H1 (cell line): ENCODE measurements at regions not wholly inside any gene's neighbourhood (a gene's known extent, or its start where the extent isn't known, plus 50 kb on each side); places are given as distances from the start of the nearest gene placed in this dataset.

Experiments used
- CTCF ChIA-PET: fragments of 300-600 bp; sonication (Branson Sonifier 250); formaldehyde crosslinking; loops from one replicate; lab custom pipeline; 2021; ENCODE audit not compliant: partially characterized antibody; lab: Charles Lee
- POLR2A ChIA-PET: fragments of 300-600 bp; sonication (Branson Sonifier 250); formaldehyde crosslinking; loops from one replicate; lab custom pipeline; 2021; ENCODE audit warnings: inconsistent platforms; ENCODE audit not compliant: partially characterized antibody; lab: Charles Lee
- DNase-seq, 2 experiments: peaks; one replicate each; pipeline versions ENCODE4 v3.0.0 to v3.0.0-alpha.2; 2010 to 2022; ENCODE audit warnings: low spot score in 2 of 2, low read depth in 1 of 2, mixed read lengths in 1 of 2
- FAIRE-seq: peaks from 2 replicates; lab custom pipeline; 2011; peaks lifted over from hg19 to GRCh38; lab: Jason Lieb, UNC
- H2AFZ ChIP-seq: 2 replicates; pipeline ENCODE4 v1.8.1; 2012; ENCODE audit warnings: low read length, inconsistent platforms
- H2AK5ac ChIP-seq: 2 replicates; pipeline ENCODE4 v1.6.1; 2013; ENCODE audit warnings: low read depth, low read length
- H2BK120ac ChIP-seq: replicated peaks from 2 replicates; pipeline ENCODE3; 2013; ENCODE audit warnings: low read depth, low read length, inconsistent platforms
- H2BK12ac ChIP-seq: 2 replicates; pipeline ENCODE4 v1.6.1; 2013; ENCODE audit warnings: low read depth, low read length
- H2BK15ac ChIP-seq: 2 replicates; pipeline ENCODE4 v1.6.1; 2013; ENCODE audit warnings: low read length
- H2BK20ac ChIP-seq: 2 replicates; pipeline ENCODE4 v1.6.1; 2013; ENCODE audit warnings: low read length
- H2BK5ac ChIP-seq: 2 replicates; pipeline ENCODE4 v1.6.1; 2013; ENCODE audit warnings: low read depth, low read length
- H3K14ac ChIP-seq: 2 replicates; pipeline ENCODE4 v1.6.1; 2013; ENCODE audit warnings: inconsistent platforms; ENCODE audit not compliant: insufficient read length
- H3K18ac ChIP-seq: 2 replicates; pipeline ENCODE4 v1.6.1; 2013; ENCODE audit warnings: low read length; ENCODE audit errors: extremely low read depth
- H3K23ac ChIP-seq: 2 replicates; pipeline ENCODE4 v1.6.1; 2013; ENCODE audit warnings: inconsistent platforms; ENCODE audit not compliant: insufficient read length
- H3K23me2 ChIP-seq: 2 replicates; pipeline ENCODE4 v1.6.1; 2013; ENCODE audit warnings: low read depth, low read length
- H3K27ac ChIP-seq: 2 replicates; pipeline ENCODE4 v1.6.1; 2011; ENCODE audit warnings: low read depth, low read length, inconsistent platforms
- H3K27me3 ChIP-seq, 4 experiments: replicated peaks in 1 of 4; 1 replicate in 1 of 4; 2 replicates in 3 of 4; pipeline versions ENCODE4 v1.6.1 to v1.8.1; 2011 to 2013; ENCODE audit warnings: low read length in 3 of 4, mild to moderate bottlenecking in 3 of 4, inconsistent platforms in 2 of 4, mixed read lengths in 2 of 4, moderate library complexity in 1 of 4; ENCODE audit not compliant: control insufficient read depth in 3 of 4, insufficient read depth in 3 of 4; ENCODE audit errors: extremely low read depth in 1 of 4
- H3K36me3 ChIP-seq, 4 experiments: 2 replicates each; pipeline versions ENCODE4 v1.6.1 to v1.8.1; 2011 to 2013; ENCODE audit warnings: mild to moderate bottlenecking in 4 of 4, low read length in 3 of 4, moderate library complexity in 2 of 4, control low read depth in 1 of 4, inconsistent platforms in 1 of 4; ENCODE audit not compliant: insufficient read depth in 4 of 4, control insufficient read depth in 2 of 4
- H3K4ac ChIP-seq: replicated peaks from 2 replicates; pipeline ENCODE3; 2013; ENCODE audit warnings: low read length, low read depth, mixed read lengths, inconsistent platforms; ENCODE audit not compliant: insufficient read length
- H3K4me1 ChIP-seq, 4 experiments: replicated peaks in 1 of 4; 1 replicate in 1 of 4; 2 replicates in 3 of 4; pipeline versions ENCODE4 v1.6.1 to v1.8.1; 2011 to 2013; ENCODE audit warnings: low read length in 3 of 4, inconsistent platforms in 2 of 4, mixed read lengths in 1 of 4; ENCODE audit not compliant: insufficient read depth in 4 of 4, control insufficient read depth in 3 of 4
- H3K4me2 ChIP-seq, 2 experiments: 2 replicates each; pipeline versions ENCODE4 v1.6.1 to v1.8.1; 2011 to 2013; ENCODE audit warnings: low read depth in 2 of 2, low read length in 2 of 2, control low read depth in 1 of 2, inconsistent platforms in 1 of 2, mild to moderate bottlenecking in 1 of 2; ENCODE audit not compliant: insufficient read depth in 1 of 2
- H3K4me3 ChIP-seq, 4 experiments: fragments of 200-600, 300-600 bp in 1 of 4; sonication (generic), shearing (Covaris generic), sonication (Bioruptor Twin) in 1 of 4; 2 replicates each; pipeline versions ENCODE4 v1.5.1 to v1.8.1; 2011 to 2016; ENCODE audit warnings: low read length in 4 of 4, low read depth in 3 of 4, control low read depth in 2 of 4, inconsistent platforms in 2 of 4, mild to moderate bottlenecking in 2 of 4, mixed read lengths in 1 of 4, moderate library complexity in 1 of 4; ENCODE audit not compliant: insufficient read depth in 2 of 4; ENCODE audit errors: extremely low read depth in 1 of 4
- H3K56ac ChIP-seq: replicated peaks from 2 replicates; pipeline ENCODE3; 2013; ENCODE audit warnings: low read depth, mild to moderate bottlenecking, mixed read lengths, low read length, inconsistent platforms; ENCODE audit not compliant: insufficient read length
- H3K79me1 ChIP-seq: 2 replicates; pipeline ENCODE4 v1.6.1; 2013; ENCODE audit warnings: low read depth, low read length, control low read depth
- H3K79me2 ChIP-seq, 2 experiments: 2 replicates each; pipeline versions ENCODE4 v1.6.1 to v1.8.1; 2012 to 2013; ENCODE audit warnings: low read length in 2 of 2, mild to moderate bottlenecking in 2 of 2, inconsistent platforms in 1 of 2; ENCODE audit not compliant: insufficient read depth in 2 of 2, control insufficient read depth in 1 of 2
- H3K9ac ChIP-seq, 4 experiments: replicated peaks in 1 of 4; 1 replicate in 1 of 4; 2 replicates in 3 of 4; pipeline versions ENCODE4 v1.6.1 to v1.8.1; 2011 to 2013; ENCODE audit warnings: low read depth in 3 of 4, low read length in 3 of 4, control low read depth in 2 of 4, mild to moderate bottlenecking in 2 of 4, moderate library complexity in 2 of 4, inconsistent platforms in 1 of 4; ENCODE audit errors: extremely low read depth in 1 of 4
- H3K9me3 ChIP-seq, 2 experiments: 2 replicates each; pipeline versions ENCODE4 v1.6.1 to v1.8.1; 2012 to 2013; ENCODE audit warnings: mild to moderate bottlenecking in 2 of 2, moderate library complexity in 2 of 2, control low read depth in 1 of 2, inconsistent platforms in 1 of 2, low read depth in 1 of 2, low read length in 1 of 2, mixed read lengths in 1 of 2; ENCODE audit not compliant: insufficient read depth in 2 of 2
- H4K20me1 ChIP-seq, 2 experiments: replicated peaks in 1 of 2; 2 replicates each; pipeline versions ENCODE3 to v1.8.1; 2011 to 2013; ENCODE audit warnings: inconsistent platforms in 2 of 2, low read length in 2 of 2, mild to moderate bottlenecking in 1 of 2; ENCODE audit not compliant: insufficient read depth in 2 of 2, control insufficient read depth in 1 of 2
- H4K5ac ChIP-seq: 2 replicates; pipeline ENCODE4 v1.6.1; 2013; ENCODE audit warnings: low read length, low read depth, mixed read lengths, inconsistent platforms; ENCODE audit not compliant: insufficient read length
- H4K8ac ChIP-seq: 2 replicates; pipeline ENCODE4 v1.8.0; 2013; ENCODE audit warnings: mild to moderate bottlenecking, moderate library complexity, low read length, inconsistent platforms; ENCODE audit not compliant: insufficient read depth; ENCODE audit errors: extremely low read depth
- H4K91ac ChIP-seq: replicated peaks from 2 replicates; pipeline ENCODE3; 2013; ENCODE audit warnings: low read length, mixed read lengths, inconsistent platforms; ENCODE audit not compliant: insufficient read length
- CREB1 ChIP-seq: IDR thresholded peaks from 2 replicates; pipeline ENCODE4 v1.6.1; 2012; ENCODE audit warnings: inconsistent platforms
- EP300 ChIP-seq, 2 experiments: IDR thresholded peaks; 1 replicate in 1 of 2; 2 replicates in 1 of 2; pipeline ENCODE4 v1.6.1; 2011 to 2012; ENCODE audit warnings: low read depth in 2 of 2, low read length in 2 of 2, mild to moderate bottlenecking in 2 of 2, borderline replicate concordance in 1 of 2, inconsistent platforms in 1 of 2, moderate library complexity in 1 of 2
- WGBS, 2 experiments: shearing (Covaris generic) in 1 of 2; methylation state at CpG; one replicate each; pipeline versions ENCODE4 v1.1.6 to v1.1.7; 2013 to 2015; ENCODE audit warnings: low lambda C conversion rate in 2 of 2, mixed read lengths in 2 of 2, inconsistent platforms in 1 of 2, low coverage in 1 of 2, missing lambda C conversion rate in 1 of 2; ENCODE audit not compliant: insufficient replicate concordance in 2 of 2, insufficient coverage in 1 of 2, insufficient read length in 1 of 2; ENCODE audit errors: extremely low coverage in 1 of 2, missing lambda C conversion rate in 1 of 2; 5-methylcytosine and 5-hydroxymethylcytosine counted together

GRCh38 chr2:217517402-217517801, 485.4 kb downstream of the TNS1 start:
- Histone ChIP-seq H2BK20ac (no peak overlapping the region), H3K4me1 (no peaks in the 10 kb centered on the region), H2BK15ac (no peak overlapping the region), H3K14ac (no peak overlapping the region), H2BK12ac (no peak overlapping the region), H3K79me1 (no peaks in the 10 kb centered on the region), H4K5ac (no peak overlapping the region), H3K9me3 (no peaks in the 10 kb centered on the region), H3K23me2 (no peaks in the 10 kb centered on the region), H3K18ac (no peak overlapping the region), H3K36me3 (no peaks in the 10 kb centered on the region), H3K4me3 (no peak overlapping the region), H2AFZ (no peak overlapping the region), H4K8ac (no peak overlapping the region), H3K79me2 (no peaks in the 10 kb centered on the region), H2BK5ac (no peak overlapping the region), H3K56ac (no peak overlapping the region), H3K9ac (no peak overlapping the region), H2BK120ac (no peak overlapping the region), H3K27ac (no peak overlapping the region), H4K91ac (no peak overlapping the region), H3K4ac (no peak overlapping the region), H3K23ac (no peak overlapping the region), H3K4me2 (no peak overlapping the region), H2AK5ac (no peak overlapping the region), H3K27me3 (no peaks in the 10 kb centered on the region), H4K20me1 (peaks cover 0 to 4% of the 10 kb centered on the region in 2 experiments)
- CTCF ChIA-PET = interaction anchor here (2.2 kb wide), 1 partner anchor 196 kb away, joined by 11 read pairs; no protein-coding TSS in a partner anchor
- POLR2A ChIA-PET = no interaction called here
- no peak for TF ChIP-seq CREB1
- TF ChIP-seq EP300 (IDR thresholded peaks at IDR 0.05; ENCODE audit: borderline replicate concordance in 1 of 2, low read depth in 2 of 2, low read length in 2 of 2) = no peak
- 88% methylated on average over 5 of the region's 5 CpGs; no CpG with 5 or more reads in 1 of the 2 experiments for WGBS, 2 experiments
- DNase-seq = no peak
- FAIRE-seq = no peak
